ENCODE measurements at regions not wholly inside any gene's neighbourhood (a gene's known extent, or its start where the extent isn't known, plus 50 kb on each side); places are given as distances from the start of the nearest gene placed in this dataset.
"Not testable (repeated sequence)": the region's sequence is repeated elsewhere in the genome, so short reads cannot be mapped to it uniquely, and the experiment has no call there.

DNA sequence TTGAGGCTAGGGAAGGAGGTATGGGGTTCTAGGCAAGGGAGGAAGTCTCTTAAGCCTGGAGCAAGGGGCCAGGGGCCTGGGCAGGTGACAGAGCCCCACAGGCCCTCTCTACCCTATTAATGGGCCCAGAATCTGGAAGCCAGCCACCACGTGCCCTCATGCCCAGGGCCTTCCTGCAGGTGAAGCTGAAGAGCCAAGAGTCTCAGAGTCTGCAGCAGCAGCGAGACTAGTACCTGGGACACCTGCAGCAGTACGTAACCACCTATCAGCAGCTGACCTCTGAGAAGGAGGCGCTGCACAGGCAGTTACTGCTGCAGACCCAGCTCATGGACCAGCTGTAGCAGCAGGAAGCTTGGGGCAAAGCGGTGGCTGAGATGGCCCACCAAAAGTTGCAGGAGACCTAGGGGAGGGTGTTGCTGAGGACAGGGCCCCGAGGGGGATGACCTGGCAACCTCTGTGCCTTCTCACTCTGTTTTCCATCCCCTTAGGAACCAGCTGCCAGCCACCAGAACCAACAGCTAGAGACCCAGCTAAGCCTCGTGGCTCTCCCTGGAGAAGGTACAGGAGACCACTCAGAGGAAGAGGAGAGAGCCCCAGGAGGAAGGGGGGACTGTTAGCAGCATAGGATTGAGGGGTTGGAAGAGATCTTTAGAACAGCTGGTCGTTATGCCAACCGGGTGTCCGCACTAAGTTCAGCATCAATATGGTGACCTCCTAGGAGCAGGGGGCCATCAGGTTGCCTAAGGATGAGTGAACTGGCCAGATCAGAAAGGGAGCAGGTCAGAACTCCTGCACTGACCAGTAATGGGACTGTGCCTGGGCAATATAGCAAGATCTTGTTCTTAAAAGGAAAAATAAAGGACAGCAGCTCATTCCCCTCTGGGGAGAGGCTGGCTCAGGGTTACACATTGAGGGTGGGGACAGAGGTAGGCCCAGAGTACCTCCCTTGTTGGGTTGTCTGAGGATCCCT lies 58.5 kb upstream of the UBE2Q2 start:
- TF ChIP-seq POLR2A (IDR thresholded peaks at IDR 0.05), result not testable (repeated sequence)
- TF ChIP-seq, protein P1, sequence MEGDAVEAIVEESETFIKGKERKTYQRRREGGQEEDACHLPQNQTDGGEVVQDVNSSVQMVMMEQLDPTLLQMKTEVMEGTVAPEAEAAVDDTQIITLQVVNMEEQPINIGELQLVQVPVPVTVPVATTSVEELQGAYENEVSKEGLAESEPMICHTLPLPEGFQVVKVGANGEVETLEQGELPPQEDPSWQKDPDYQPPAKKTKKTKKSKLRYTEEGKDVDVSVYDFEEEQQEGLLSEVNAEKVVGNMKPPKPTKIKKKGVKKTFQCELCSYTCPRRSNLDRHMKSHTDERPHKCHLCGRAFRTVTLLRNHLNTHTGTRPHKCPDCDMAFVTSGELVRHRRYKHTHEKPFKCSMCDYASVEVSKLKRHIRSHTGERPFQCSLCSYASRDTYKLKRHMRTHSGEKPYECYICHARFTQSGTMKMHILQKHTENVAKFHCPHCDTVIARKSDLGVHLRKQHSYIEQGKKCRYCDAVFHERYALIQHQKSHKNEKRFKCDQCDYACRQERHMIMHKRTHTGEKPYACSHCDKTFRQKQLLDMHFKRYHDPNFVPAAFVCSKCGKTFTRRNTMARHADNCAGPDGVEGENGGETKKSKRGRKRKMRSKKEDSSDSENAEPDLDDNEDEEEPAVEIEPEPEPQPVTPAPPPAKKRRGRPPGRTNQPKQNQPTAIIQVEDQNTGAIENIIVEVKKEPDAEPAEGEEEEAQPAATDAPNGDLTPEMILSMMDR (IDR thresholded peaks at IDR 0.05), result not testable (repeated sequence)
